ENCODE measurements at regions not wholly inside any gene's neighbourhood (a gene's known extent, or its start where the extent isn't known, plus 50 kb on each side); places are given as distances from the start of the nearest gene placed in this dataset.

GRCh38 chr2:88857951-88858411, 166.5 kb downstream of the RPIA start:
- DNase-seq, result no peak
- Mint-ChIP-seq H3K4me3 (no peak overlapping the region), H3K27ac (no peak overlapping the region), H3K27me3 (peaks cover 23% of the 10 kb centered on the region), H3K4me1 (no peaks in the 10 kb centered on the region), H3K9me3 (no peaks in the 10 kb centered on the region), H3K36me3 (ENCODE audit: low read depth) (no peaks in the 10 kb centered on the region)
- CTCF ChIA-PET, result no interaction called here
- POLR2A ChIA-PET, result no interaction called here

DNA sequence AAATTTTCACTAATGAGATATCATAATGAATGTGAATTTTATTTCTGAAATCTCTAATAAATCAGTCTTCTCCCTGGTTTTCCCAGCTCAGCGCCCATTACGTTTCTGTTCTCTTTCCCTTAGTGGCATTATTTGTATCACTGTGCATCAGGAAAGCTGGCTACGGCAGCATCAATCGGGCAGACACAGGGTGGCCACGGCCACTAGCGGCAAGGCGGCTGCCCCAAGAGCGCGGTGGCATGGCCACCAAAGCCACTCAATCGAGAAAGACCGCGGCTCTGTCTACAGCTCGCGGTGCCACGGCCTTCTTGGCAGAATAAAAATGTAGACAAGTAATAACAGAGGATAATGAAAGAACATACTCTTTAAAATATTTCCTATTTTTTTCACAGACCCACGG, 168.0 kb downstream of the RPIA start:
- Mint-ChIP-seq H3K4me1 (no peaks in the 10 kb centered on the region), H3K36me3 (ENCODE audit: low read depth) (no peaks in the 10 kb centered on the region), H3K4me3 (no peak overlapping the region), H3K27me3 (peaks cover 29% of the 10 kb centered on the region), H3K27ac (no peak overlapping the region), H3K9me3 (no peaks in the 10 kb centered on the region)
- POLR2A ChIA-PET, result no interaction called here
- CTCF ChIA-PET, result interaction anchor here (1.2 to 6.7 kb wide), 3 partner anchors 15 to 28 kb away, joined by 3 to 29 read pairs (median 15); no protein-coding TSS in a partner anchor
- no peak for DNase-seq

- Mint-ChIP-seq H3K4me1 (no peaks in the 10 kb centered on the region), H3K9me3 (no peaks in the 10 kb centered on the region), H3K27me3 (peaks cover 29% of the 10 kb centered on the region), H3K27ac (no peak overlapping the region), H3K4me3 (no peak overlapping the region), H3K36me3 (ENCODE audit: low read depth) (no peaks in the 10 kb centered on the region)
- no peak for DNase-seq
- ChIA-PET CTCF (interaction anchor here (0.9 to 6.7 kb wide), 4 partner anchors 9 to 26 kb away, joined by 3 to 29 read pairs (median 9); no protein-coding TSS in a partner anchor), POLR2A (no interaction called here)
These were observed 169.1 kb downstream of the RPIA start for GRCh38 chr2:88860421-88861075.

DNA sequence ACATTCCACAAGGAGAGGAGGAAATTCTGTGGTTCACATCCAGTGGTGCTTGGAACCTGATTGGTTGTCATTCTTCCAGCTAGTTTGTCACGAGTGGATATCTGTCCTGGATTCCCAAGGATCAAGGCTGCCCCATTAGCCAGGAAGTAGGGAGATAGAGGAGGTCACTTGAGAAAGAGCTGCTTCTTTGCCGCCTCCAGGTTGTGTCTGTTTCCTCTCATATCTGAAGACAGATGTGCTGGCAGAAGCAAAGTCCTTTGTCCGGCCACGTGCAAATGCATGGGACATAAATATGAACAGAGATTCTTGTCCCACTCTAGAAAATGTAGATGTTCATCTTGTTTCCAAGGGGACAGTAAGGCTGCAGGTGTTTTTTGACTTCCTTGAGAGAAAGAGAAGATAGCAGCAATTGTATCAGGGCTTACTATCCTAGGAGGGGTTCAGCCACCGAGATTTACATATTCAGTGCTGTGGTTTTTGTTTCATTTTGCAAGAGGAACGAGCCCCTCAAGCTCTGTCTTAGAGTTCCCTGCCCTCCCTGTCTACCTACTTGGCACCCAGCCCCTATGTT, 174.4 kb downstream of the RPIA start:
- Mint-ChIP-seq H3K27ac (no peak overlapping the region), H3K4me3 (no peak overlapping the region), H3K27me3 (peaks cover 46% of the 10 kb centered on the region), H3K36me3 (ENCODE audit: low read depth) (no peaks in the 10 kb centered on the region), H3K4me1 (no peaks in the 10 kb centered on the region), H3K9me3 (no peaks in the 10 kb centered on the region)
- DNase-seq, result no peak
- ChIA-PET CTCF (no interaction called here), POLR2A (no interaction called here)

GRCh38 chr2:88866756-88867155, 175.3 kb downstream of the RPIA start:
- H3K36me3 Mint-ChIP-seq (ENCODE audit: low read depth), result no peaks in the 10 kb centered on the region
- peaks cover 47% of the 10 kb centered on the region for H3K27me3 Mint-ChIP-seq
- ChIA-PET CTCF (no interaction called here), POLR2A (no interaction called here)
- no peak overlapping the region for H3K27ac Mint-ChIP-seq
- no peak overlapping the region for H3K4me3 Mint-ChIP-seq
- H3K4me1 Mint-ChIP-seq, result no peaks in the 10 kb centered on the region
- H3K9me3 Mint-ChIP-seq, result no peaks in the 10 kb centered on the region
- no peak for DNase-seq

DNA sequence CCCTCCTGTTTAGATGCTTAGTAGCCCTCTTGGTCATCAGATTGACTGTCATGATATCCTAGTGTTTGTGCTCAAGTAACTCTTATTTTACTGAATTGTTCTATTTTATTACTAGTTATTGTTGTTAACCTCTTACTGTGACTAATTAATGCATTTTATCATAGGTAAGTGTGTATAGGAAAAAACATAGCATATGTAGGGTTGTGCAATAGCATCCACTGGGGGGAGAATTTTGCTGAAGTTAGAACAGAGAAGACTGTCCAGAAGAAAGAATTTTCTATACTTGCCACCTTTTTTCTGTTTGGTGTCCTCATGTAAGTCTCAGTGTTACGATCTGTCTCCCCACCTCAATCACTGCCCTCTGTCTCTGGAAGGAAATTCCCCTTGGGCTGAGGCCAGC, 177.4 kb downstream of the RPIA start:
- no peaks in the 10 kb centered on the region for H3K36me3 Mint-ChIP-seq (ENCODE audit: low read depth)
- H3K9me3 Mint-ChIP-seq, result no peaks in the 10 kb centered on the region
- ChIA-PET CTCF (no interaction called here), POLR2A (no interaction called here)
- H3K27ac Mint-ChIP-seq, result no peak overlapping the region
- H3K4me3 Mint-ChIP-seq, result no peak overlapping the region
- no peaks in the 10 kb centered on the region for H3K4me1 Mint-ChIP-seq
- peaks cover 53% of the 10 kb centered on the region for H3K27me3 Mint-ChIP-seq
- DNase-seq, result no peak

DNA sequence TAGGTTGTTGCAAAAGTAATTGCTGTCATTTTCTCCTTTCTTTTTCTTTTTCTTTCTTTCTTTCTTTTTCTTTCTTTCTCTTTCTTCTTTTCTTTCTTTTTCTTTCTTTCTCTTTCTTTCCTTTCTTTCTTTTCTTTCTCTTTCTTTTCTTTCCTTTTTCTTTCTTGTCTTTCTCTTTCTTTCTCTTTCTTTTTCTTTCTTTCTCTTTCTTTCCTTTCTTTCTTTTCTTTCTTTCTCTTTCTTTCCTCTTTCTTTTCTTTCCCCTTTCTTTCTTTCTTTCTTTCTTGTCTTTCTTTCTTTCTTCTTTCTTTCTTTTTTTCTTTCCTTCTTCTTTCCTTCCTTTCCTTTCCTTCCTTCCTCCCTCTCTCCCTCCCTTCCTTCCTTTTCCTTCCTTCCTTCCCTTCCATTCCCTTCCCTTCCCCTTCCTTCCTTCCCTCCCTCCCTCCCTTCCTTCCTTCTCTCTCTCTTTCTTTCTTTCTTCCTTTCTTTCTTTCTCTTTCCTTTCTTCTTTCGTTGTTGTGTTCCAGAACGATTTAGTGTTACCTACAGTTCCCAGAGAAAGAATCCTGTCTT, 178.9 kb downstream of the RPIA start:
- POLR2A ChIA-PET, result no interaction called here
- Mint-ChIP-seq H3K4me1 (no peaks in the 10 kb centered on the region), H3K4me3 (no peak overlapping the region), H3K36me3 (ENCODE audit: low read depth) (no peaks in the 10 kb centered on the region), H3K27ac (no peak overlapping the region), H3K9me3 (no peaks in the 10 kb centered on the region), H3K27me3 (peaks cover 45% of the 10 kb centered on the region)
- DNase-seq, result no peak
- CTCF ChIA-PET, result interaction anchor here (2.5 kb wide), 1 partner anchor 10 kb away, joined by 13 read pairs; no protein-coding TSS in a partner anchor

- Mint-ChIP-seq H3K36me3 (ENCODE audit: low read depth) (no peaks in the 10 kb centered on the region), H3K27ac (no peak overlapping the region), H3K27me3 (peaks cover 40% of the 10 kb centered on the region), H3K4me1 (no peaks in the 10 kb centered on the region), H3K4me3 (no peak overlapping the region), H3K9me3 (no peaks in the 10 kb centered on the region)
- CTCF ChIA-PET, result interaction anchor here (0.9 to 2.5 kb wide), 2 partner anchors 9 kb away, joined by 3 to 13 read pairs; no protein-coding TSS in a partner anchor
- POLR2A ChIA-PET, result no interaction called here
- no peak for DNase-seq
These were observed 179.9 kb downstream of the RPIA start for GRCh38 chr2:88871336-88871735.

- no peaks in the 10 kb centered on the region for H3K9me3 Mint-ChIP-seq
- ChIA-PET POLR2A (no interaction called here), CTCF (interaction anchor here (0.7 to 5.4 kb wide), 2 partner anchors 8 to 12 kb away, joined by 3 to 29 read pairs; no protein-coding TSS in a partner anchor)
- no peaks in the 10 kb centered on the region for H3K36me3 Mint-ChIP-seq (ENCODE audit: low read depth)
- H3K27ac Mint-ChIP-seq, result no peak overlapping the region
- no peak for DNase-seq
- H3K27me3 Mint-ChIP-seq, result peaks cover 34% of the 10 kb centered on the region
- no peak overlapping the region for H3K4me3 Mint-ChIP-seq
- no peaks in the 10 kb centered on the region for H3K4me1 Mint-ChIP-seq
These were observed 182.1 kb downstream of the RPIA start for GRCh38 chr2:88873620-88874019.

DNA sequence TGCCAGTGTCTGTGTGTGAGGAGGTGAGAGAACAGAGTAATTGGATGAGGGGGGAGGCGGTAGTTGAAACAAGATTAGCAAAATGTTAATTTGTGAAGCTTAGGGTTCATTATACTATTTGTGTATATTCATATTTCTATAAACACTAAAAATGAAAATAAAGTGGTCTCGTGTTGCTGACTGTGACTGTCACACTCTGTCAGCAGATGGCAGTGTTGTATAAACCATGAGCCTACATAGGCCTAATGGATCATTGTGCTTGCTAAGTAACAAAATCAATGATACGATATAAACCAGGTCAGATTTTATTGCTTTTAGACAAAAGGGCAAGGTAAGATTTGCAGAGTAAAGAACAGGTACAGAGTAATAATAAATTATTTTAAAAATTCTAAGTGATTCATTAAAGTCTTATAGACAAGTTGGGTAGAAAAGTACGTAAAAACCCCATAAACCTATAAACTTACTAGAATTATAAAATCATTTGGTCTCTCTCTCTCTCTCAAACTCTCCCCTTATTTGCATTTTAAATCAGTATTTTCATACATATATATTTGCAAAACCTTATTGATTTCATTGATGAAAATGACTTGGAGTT, 182.7 kb downstream of the RPIA start:
- ChIA-PET CTCF (interaction anchor here (0.7 to 5.4 kb wide), 2 partner anchors 8 to 12 kb away, joined by 3 to 29 read pairs; no protein-coding TSS in a partner anchor), POLR2A (no interaction called here)
- Mint-ChIP-seq H3K27me3 (peaks cover 31% of the 10 kb centered on the region), H3K36me3 (ENCODE audit: low read depth) (no peaks in the 10 kb centered on the region), H3K27ac (no peak overlapping the region), H3K4me1 (no peaks in the 10 kb centered on the region), H3K4me3 (no peak overlapping the region), H3K9me3 (no peaks in the 10 kb centered on the region)
- DNase-seq, result peak; percentile 40

DNA sequence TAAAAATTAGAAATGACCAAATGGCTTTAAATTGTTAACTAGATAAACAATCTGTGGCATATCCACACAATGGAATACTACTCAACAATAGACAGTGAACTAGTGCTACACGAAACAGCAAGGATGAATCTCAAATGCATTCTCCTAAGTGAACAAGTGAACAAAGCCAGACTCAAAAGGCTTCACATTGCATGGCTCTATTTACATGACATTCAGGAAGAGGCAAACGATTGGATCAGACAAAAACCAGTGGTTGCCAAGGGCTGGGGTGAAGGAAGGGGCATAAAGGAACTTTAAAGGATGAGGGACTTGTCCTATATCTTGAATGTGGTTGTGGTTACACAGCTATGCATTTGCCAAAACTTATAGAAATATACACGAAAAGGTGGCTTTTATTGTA, 184.3 kb downstream of the RPIA start:
- Mint-ChIP-seq H3K27ac (no peak overlapping the region), H3K9me3 (no peaks in the 10 kb centered on the region), H3K27me3 (peaks cover 32% of the 10 kb centered on the region), H3K4me3 (no peak overlapping the region), H3K36me3 (ENCODE audit: low read depth) (no peaks in the 10 kb centered on the region), H3K4me1 (no peaks in the 10 kb centered on the region)
- ChIA-PET CTCF (interaction anchor here (5.4 kb wide), 1 partner anchor 14 kb away, joined by 29 read pairs; no protein-coding TSS in a partner anchor), POLR2A (no interaction called here)
- DNase-seq, result no peak

GRCh38 chr2:88880441-88880953, 189.0 kb downstream of the RPIA start:
- peak; percentile 38 for DNase-seq
- Mint-ChIP-seq H3K4me3 (no peak overlapping the region), H3K9me3 (no peaks in the 10 kb centered on the region), H3K27ac (no peak overlapping the region), H3K27me3 (peaks cover 32% of the 10 kb centered on the region), H3K4me1 (no peaks in the 10 kb centered on the region), H3K36me3 (ENCODE audit: low read depth) (no peaks in the 10 kb centered on the region)
- CTCF ChIA-PET, result interaction anchor here (0.6 to 2.7 kb wide), 17 partner anchors 9 to 275 kb away, joined by 3 to 25 read pairs (median 3); no protein-coding TSS in a partner anchor
- POLR2A ChIA-PET, result interaction anchor here (1.1 kb wide), 1 partner anchor 39 kb away, joined by 3 read pairs; no protein-coding TSS in a partner anchor

- Mint-ChIP-seq H3K4me3 (no peak overlapping the region), H3K27me3 (peaks cover 24% of the 10 kb centered on the region), H3K9me3 (no peaks in the 10 kb centered on the region), H3K27ac (no peak overlapping the region), H3K4me1 (no peaks in the 10 kb centered on the region), H3K36me3 (ENCODE audit: low read depth) (no peaks in the 10 kb centered on the region)
- DNase-seq, result no peak
- ChIA-PET POLR2A (no interaction called here), CTCF (no interaction called here)
These were observed 193.8 kb downstream of the RPIA start for GRCh38 chr2:88885275-88885674.

Data from activated CD4-positive, alpha-beta memory T cell treated with anti-CD3 and anti-CD28 coated beads, Interleukin-2, amount 10 ng/mL, durations not matched to agents 7 days and 5 days (primary cell).